ENCODE measurements at regions not wholly inside any gene's neighbourhood (a gene's known extent, or its start where the extent isn't known, plus 50 kb on each side); places are given as distances from the start of the nearest gene placed in this dataset.

DNA sequence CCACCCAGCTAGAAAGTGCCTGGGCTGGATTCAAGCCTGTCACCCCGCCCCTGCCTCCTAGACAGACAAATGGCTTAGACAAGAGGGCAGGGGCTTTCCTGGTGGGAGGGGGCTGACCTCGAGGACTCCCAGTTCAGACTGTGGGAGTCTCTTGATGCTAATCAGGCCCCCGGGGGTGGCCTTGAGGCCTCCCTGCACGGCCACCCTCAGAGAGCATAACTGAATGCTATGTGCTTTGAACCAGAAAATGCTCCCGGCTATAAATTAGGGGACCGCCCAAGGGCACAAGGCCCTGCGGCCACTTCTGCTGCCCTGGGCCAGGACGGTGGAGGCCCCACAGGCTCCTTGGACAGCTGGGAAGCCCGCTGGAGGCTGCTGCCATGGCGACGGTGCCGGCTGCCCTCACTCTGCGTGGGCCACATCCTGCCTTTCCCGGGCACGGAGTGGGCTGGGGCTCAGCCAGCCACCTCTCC is 111.0 kb upstream of the NCOR2 start:
- Histone ChIP-seq H3K79me2 (ENCODE audit: insufficient read depth, low read length) (no peaks in the 10 kb centered on the region), H3K9me3 (ENCODE audit: low read length) (no peaks in the 10 kb centered on the region), H3K9ac (ENCODE audit: low read length) (no peak overlapping the region), H3K4me3 (ENCODE audit: low read depth, low read length, poor library complexity, severe bottlenecking) (no peak overlapping the region), H3K27ac (ENCODE audit: low read depth, low read length, poor library complexity, severe bottlenecking) (no peak overlapping the region), H4K20me1 (ENCODE audit: insufficient read depth, low read length) (no peaks in the 10 kb centered on the region), H2AFZ (ENCODE audit: low read length) (no peak overlapping the region), H3K9me2 (ENCODE audit: low read depth, low read length) (no peaks in the 10 kb centered on the region), H3K27me3 (ENCODE audit: insufficient read depth, low read length) (peaks cover 8% of the 10 kb centered on the region; the same call in 1 of the 2 replicates), H3K4me1 (ENCODE audit: insufficient read depth, low read length, severe bottlenecking) (no peaks in the 10 kb centered on the region), H3K36me3 (ENCODE audit: insufficient read depth, low read length) (no peaks in the 10 kb centered on the region), H3K4me2 (ENCODE audit: low read length) (no peak overlapping the region), H3F3A (ENCODE audit: insufficient read depth, low read length) (no peaks in the 10 kb centered on the region)
- no peak for TF ChIP-seq EZH2 (IDR thresholded peaks at IDR 0.05; ENCODE audit: borderline replicate concordance, low read length)
- TF ChIP-seq, protein P1, sequence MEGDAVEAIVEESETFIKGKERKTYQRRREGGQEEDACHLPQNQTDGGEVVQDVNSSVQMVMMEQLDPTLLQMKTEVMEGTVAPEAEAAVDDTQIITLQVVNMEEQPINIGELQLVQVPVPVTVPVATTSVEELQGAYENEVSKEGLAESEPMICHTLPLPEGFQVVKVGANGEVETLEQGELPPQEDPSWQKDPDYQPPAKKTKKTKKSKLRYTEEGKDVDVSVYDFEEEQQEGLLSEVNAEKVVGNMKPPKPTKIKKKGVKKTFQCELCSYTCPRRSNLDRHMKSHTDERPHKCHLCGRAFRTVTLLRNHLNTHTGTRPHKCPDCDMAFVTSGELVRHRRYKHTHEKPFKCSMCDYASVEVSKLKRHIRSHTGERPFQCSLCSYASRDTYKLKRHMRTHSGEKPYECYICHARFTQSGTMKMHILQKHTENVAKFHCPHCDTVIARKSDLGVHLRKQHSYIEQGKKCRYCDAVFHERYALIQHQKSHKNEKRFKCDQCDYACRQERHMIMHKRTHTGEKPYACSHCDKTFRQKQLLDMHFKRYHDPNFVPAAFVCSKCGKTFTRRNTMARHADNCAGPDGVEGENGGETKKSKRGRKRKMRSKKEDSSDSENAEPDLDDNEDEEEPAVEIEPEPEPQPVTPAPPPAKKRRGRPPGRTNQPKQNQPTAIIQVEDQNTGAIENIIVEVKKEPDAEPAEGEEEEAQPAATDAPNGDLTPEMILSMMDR (IDR thresholded peaks at IDR 0.05; ENCODE audit: low read length) = no peak

DNA sequence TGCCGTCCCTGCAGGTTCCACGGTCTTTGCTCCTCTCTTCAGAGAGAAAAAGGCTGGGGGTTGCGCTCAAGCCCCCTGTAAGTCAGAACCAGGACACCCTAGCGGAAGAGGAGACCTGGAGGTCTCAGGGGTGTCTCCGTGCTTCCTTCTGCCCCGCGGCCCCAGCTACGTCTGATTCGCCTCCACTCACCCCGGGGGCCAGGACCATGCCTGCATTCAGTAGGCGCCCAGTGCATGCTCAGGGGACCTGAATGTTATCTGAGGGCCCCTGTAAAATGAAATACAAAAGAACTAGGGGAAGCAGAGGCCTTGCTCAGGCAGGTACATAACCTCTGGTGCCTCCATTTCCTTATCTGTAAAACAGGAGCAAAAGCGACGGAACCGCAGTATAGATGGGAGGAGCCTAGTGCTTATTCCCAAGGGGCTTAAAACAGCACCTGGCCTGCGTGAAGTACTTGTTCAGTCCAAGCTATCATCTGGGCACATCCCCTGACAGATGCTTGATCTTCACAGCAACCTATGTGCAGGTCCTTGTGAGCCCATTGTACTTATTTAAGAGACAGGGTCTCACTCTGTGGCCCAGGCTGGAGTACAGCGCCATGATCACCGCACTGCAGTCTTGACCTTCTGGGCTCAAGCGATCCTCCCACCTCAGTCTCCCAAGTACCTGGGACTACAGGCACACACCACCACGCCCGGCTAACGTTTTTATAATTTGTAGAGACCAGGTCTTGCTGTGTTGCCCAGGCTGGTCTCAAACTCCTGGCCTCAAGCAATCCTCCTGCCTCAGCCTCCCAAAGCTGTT is 110.3 kb upstream of the NCOR2 start:
- no peaks in the 10 kb centered on the region for H3K79me2 ChIP-seq (ENCODE audit: insufficient read depth, low read length)
- no peak overlapping the region for H3K4me3 ChIP-seq (ENCODE audit: low read depth, low read length, poor library complexity, severe bottlenecking)
- no peaks in the 10 kb centered on the region for H3K9me2 ChIP-seq (ENCODE audit: low read depth, low read length)
- no peak overlapping the region for H3K9ac ChIP-seq (ENCODE audit: low read length)
- H3K9me3 ChIP-seq (ENCODE audit: low read length) = no peaks in the 10 kb centered on the region
- no peak overlapping the region for H3K4me2 ChIP-seq (ENCODE audit: low read length)
- peaks cover 8% of the 10 kb centered on the region; the same call in 1 of the 2 replicates for H3K27me3 ChIP-seq (ENCODE audit: insufficient read depth, low read length)
- no peaks in the 10 kb centered on the region for H3K36me3 ChIP-seq (ENCODE audit: insufficient read depth, low read length)
- no peaks in the 10 kb centered on the region for H3K4me1 ChIP-seq (ENCODE audit: insufficient read depth, low read length, severe bottlenecking)
- H4K20me1 ChIP-seq (ENCODE audit: insufficient read depth, low read length) = no peaks in the 10 kb centered on the region
- H3K27ac ChIP-seq (ENCODE audit: low read depth, low read length, poor library complexity, severe bottlenecking) = no peak overlapping the region
- no peak overlapping the region for H2AFZ ChIP-seq (ENCODE audit: low read length)
- TF ChIP-seq, protein P1 (IDR thresholded peaks at IDR 0.05; ENCODE audit: low read length) = no peak
- TF ChIP-seq EZH2 (IDR thresholded peaks at IDR 0.05; ENCODE audit: borderline replicate concordance, low read length) = no peak
- H3F3A ChIP-seq (ENCODE audit: insufficient read depth, low read length) = no peaks in the 10 kb centered on the region

DNA sequence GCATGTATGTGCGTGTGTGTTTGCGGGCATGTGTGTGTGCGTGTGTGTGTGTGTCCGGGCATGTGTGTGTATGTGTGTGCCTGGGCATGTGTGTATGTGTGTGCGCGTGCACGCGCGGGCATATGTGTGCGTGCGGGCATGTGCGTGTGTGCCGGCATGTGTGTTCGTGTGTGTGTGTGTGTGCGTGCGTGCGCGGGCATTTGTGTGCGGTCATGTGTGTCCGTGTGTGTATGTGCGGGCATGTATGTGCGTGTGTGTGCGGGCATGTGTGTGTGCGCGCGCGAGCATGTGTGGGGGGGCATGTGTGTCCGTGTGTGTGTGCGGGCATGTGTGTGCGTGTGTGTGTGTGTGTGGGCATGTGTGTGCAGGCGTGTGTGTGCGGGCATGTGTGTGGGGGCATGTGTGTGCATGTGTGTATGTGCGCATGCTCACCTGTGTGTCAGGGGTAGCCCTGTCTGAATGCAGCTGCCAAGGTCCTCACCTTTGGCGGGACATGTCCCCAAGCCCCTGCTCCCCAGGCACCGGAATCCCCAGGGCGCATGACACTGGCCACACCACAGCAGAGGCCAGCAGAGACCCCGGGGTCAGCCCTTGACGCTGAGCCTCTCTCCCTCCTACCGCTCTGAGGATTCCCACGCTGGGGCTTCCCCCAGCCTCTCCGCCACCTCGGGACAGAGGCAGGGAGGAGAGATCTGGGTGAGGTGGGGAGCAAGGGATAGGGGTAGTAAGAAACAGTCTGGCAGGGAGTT is 109.5 kb upstream of the NCOR2 start:
- Histone ChIP-seq H4K20me1 (ENCODE audit: insufficient read depth, low read length) (no peaks in the 10 kb centered on the region), H3K9me2 (ENCODE audit: low read depth, low read length) (no peaks in the 10 kb centered on the region), H3K4me2 (ENCODE audit: low read length) (no peak overlapping the region), H3K4me1 (ENCODE audit: insufficient read depth, low read length, severe bottlenecking) (no peaks in the 10 kb centered on the region), H3F3A (ENCODE audit: insufficient read depth, low read length) (no peaks in the 10 kb centered on the region), H2AFZ (ENCODE audit: low read length) (no peak overlapping the region), H3K4me3 (ENCODE audit: low read depth, low read length, poor library complexity, severe bottlenecking) (no peak overlapping the region), H3K36me3 (ENCODE audit: insufficient read depth, low read length) (no peaks in the 10 kb centered on the region), H3K79me2 (ENCODE audit: insufficient read depth, low read length) (no peaks in the 10 kb centered on the region), H3K9me3 (ENCODE audit: low read length) (no peaks in the 10 kb centered on the region), H3K27me3 (ENCODE audit: insufficient read depth, low read length) (peaks cover 8% of the 10 kb centered on the region; the same call in 1 of the 2 replicates), H3K27ac (ENCODE audit: low read depth, low read length, poor library complexity, severe bottlenecking) (no peak overlapping the region), H3K9ac (ENCODE audit: low read length) (no peak overlapping the region)
- TF ChIP-seq, protein P1 (IDR thresholded peaks at IDR 0.05; ENCODE audit: low read length) = no peak
- TF ChIP-seq EZH2 (IDR thresholded peaks at IDR 0.05; ENCODE audit: borderline replicate concordance, low read length) = no peak

Measured in OCI-LY1 (cell line).